ENCODE measurements at regions not wholly inside any gene's neighbourhood (a gene's known extent, or its start where the extent isn't known, plus 50 kb on each side); places are given as distances from the start of the nearest gene placed in this dataset.

- TF ChIP-seq CTCF (conservative IDR thresholded peaks at IDR 0.05; ENCODE audit: low read depth in 2 of 2) (no peak), REST (IDR thresholded peaks at IDR 0.05; ENCODE audit: unreplicated experiment) (no peak), EZH2 (IDR thresholded peaks at IDR 0.05; ENCODE audit: low read depth, unreplicated experiment) (no peak), POLR2AphosphoS5 (IDR thresholded peaks at IDR 0.05; ENCODE audit: low read depth) (no peak)
Observed at GRCh38 chr5:114261989-114262388, 99.9 kb upstream of the KCNN2 start.
